Loucy (cell line): ENCODE measurements at regions not wholly inside any gene's neighbourhood (a gene's known extent, or its start where the extent isn't known, plus 50 kb on each side); places are given as distances from the start of the nearest gene placed in this dataset.
A peak's percentile ranks its signal among the peaks of the same experiment; 100 is the strongest.

Experiments
- H2AFZ ChIP-seq: fragments of 200-600 bp; sonication (generic); 2 replicates; pipeline ENCODE4 v1.6.0; 2016; ENCODE audit warnings: antibody characterized with exemption, mild to moderate bottlenecking, low read length, moderate library complexity
- H3F3A ChIP-seq: fragments of 200-600 bp; 2 replicates; pipeline ENCODE4 v1.6.0; 2016; ENCODE audit warnings: antibody characterized with exemption, low read depth, mild to moderate bottlenecking
- H3K27me3 ChIP-seq: fragments of 200-600 bp; sonication (generic); 2 replicates; pipeline ENCODE4 v1.6.1; 2014; ENCODE audit warnings: low read length, mild to moderate bottlenecking; ENCODE audit not compliant: insufficient read depth, poor library complexity, severe bottlenecking
- H3K36me3 ChIP-seq: fragments of 200-600 bp; sonication (generic); 2 replicates; pipeline ENCODE4 v1.6.1; 2016; ENCODE audit warnings: low read length; ENCODE audit not compliant: insufficient read depth
- H3K4me1 ChIP-seq: fragments of 200-600 bp; sonication (generic); 2 replicates; pipeline ENCODE4 v1.5.1; 2014; ENCODE audit warnings: low read length, mild to moderate bottlenecking; ENCODE audit not compliant: insufficient read depth, poor library complexity, severe bottlenecking
- H3K4me2 ChIP-seq: fragments of 200-600 bp; sonication (generic); 2 replicates; pipeline ENCODE4 v1.6.0; 2014; ENCODE audit warnings: antibody characterized with exemption, low read length, low read depth, mild to moderate bottlenecking; ENCODE audit not compliant: poor library complexity, severe bottlenecking
- H3K4me3 ChIP-seq: fragments of 200-600 bp; sonication (generic); 2 replicates; pipeline ENCODE4 v1.5.1; 2014; ENCODE audit warnings: low read length, mild to moderate bottlenecking, mixed read lengths; ENCODE audit not compliant: poor library complexity, severe bottlenecking
- H3K79me2 ChIP-seq: fragments of 200-600 bp; sonication (generic); 2 replicates; pipeline ENCODE4 v1.6.1; 2014; ENCODE audit warnings: low read length; ENCODE audit not compliant: insufficient read depth
- H3K9ac ChIP-seq: fragments of 200-600 bp; sonication (generic); 2 replicates; pipeline ENCODE4 v1.6.0; 2014; ENCODE audit warnings: mild to moderate bottlenecking, low read depth, low read length, moderate library complexity; ENCODE audit not compliant: poor library complexity, severe bottlenecking
- H3K9me2 ChIP-seq: fragments of 200-600 bp; sonication (generic); replicated peaks from 2 replicates; pipeline ENCODE4 v1.6.1; 2016; ENCODE audit warnings: low read depth, low read length, mixed read lengths
- H3K9me3 ChIP-seq: fragments of 200-600 bp; sonication (generic); 2 replicates; pipeline ENCODE4 v1.6.1; 2014; ENCODE audit warnings: mild to moderate bottlenecking, antibody characterized with exemption, low read length, low read depth; ENCODE audit not compliant: insufficient read depth
- H4K20me1 ChIP-seq: fragments of 200-600 bp; sonication (generic); 2 replicates; pipeline ENCODE4 v1.6.0; 2014; ENCODE audit warnings: antibody characterized with exemption, low read length, mild to moderate bottlenecking; ENCODE audit not compliant: insufficient read depth, poor library complexity, severe bottlenecking
- CTCF ChIP-seq: fragments of 200-600 bp; sonication (generic); conservative IDR thresholded peaks from 2 replicates; pipeline ENCODE4 v1.5.1; 2014; ENCODE audit warnings: mild to moderate bottlenecking, antibody characterized with exemption, low read length
- EZH2phosphoT487 ChIP-seq: fragments of 200-600 bp; IDR thresholded peaks from 2 replicates; pipeline ENCODE4 v1.6.1; 2018; ENCODE audit warnings: antibody characterized with exemption, mild to moderate bottlenecking, moderate library complexity, borderline replicate concordance

- Histone ChIP-seq H3K9me3 (no peaks in the 10 kb centered on the region), H3K4me1 (peaks cover 58% of the 10 kb centered on the region), H3K4me2 (peak overlapping the region; percentile 77), H3K79me2 (no peaks in the 10 kb centered on the region), H3K9ac (peak overlapping the region; percentile 24), H4K20me1 (no peaks in the 10 kb centered on the region), H2AFZ (no peak overlapping the region), H3K27me3 (no peaks in the 10 kb centered on the region), H3K36me3 (no peaks in the 10 kb centered on the region), H3K4me3 (peak overlapping the region; percentile 34), H3F3A (no peaks in the 10 kb centered on the region), H3K9me2 (no peaks in the 10 kb centered on the region)
- TF ChIP-seq CTCF: no peak
- no peak for TF ChIP-seq EZH2phosphoT487
Observed at GRCh38 chr14:106506881-106507305, 980.5 kb downstream of the TMEM121 start.

- Histone ChIP-seq H3K27me3 (no peaks in the 10 kb centered on the region), H3K79me2 (no peaks in the 10 kb centered on the region), H3F3A (no peaks in the 10 kb centered on the region), H3K9me2 (no peaks in the 10 kb centered on the region), H3K4me1 (peaks cover 59% of the 10 kb centered on the region), H3K4me3 (peak overlapping the region; percentile 34), H3K36me3 (no peaks in the 10 kb centered on the region), H3K4me2 (peak overlapping the region; percentile 77), H2AFZ (peak overlapping the region; percentile 10; the same call in 1 of the 2 replicates), H3K9ac (peak overlapping the region; percentile 24), H3K9me3 (no peaks in the 10 kb centered on the region), H4K20me1 (no peaks in the 10 kb centered on the region)
- TF ChIP-seq CTCF (no peak), EZH2phosphoT487 (no peak)
Observed at GRCh38 chr14:106507354-106507753, 981.0 kb downstream of the TMEM121 start.

- TF ChIP-seq CTCF (peak; percentile 61), EZH2phosphoT487 (no peak)
- Histone ChIP-seq H3K27me3 (no peaks in the 10 kb centered on the region), H3K36me3 (no peaks in the 10 kb centered on the region), H3K4me3 (no peak overlapping the region), H3K9me2 (no peaks in the 10 kb centered on the region), H4K20me1 (no peaks in the 10 kb centered on the region), H3K4me1 (peaks cover 59% of the 10 kb centered on the region), H3K9me3 (no peaks in the 10 kb centered on the region), H3K4me2 (no peak overlapping the region), H3F3A (no peaks in the 10 kb centered on the region), H2AFZ (peak overlapping the region; percentile 29; the same call in 1 of the 2 replicates), H3K9ac (no peak overlapping the region), H3K79me2 (no peaks in the 10 kb centered on the region)
Observed at GRCh38 chr14:106508216-106508615, 981.8 kb downstream of the TMEM121 start.
